ENCODE measurements at regions not wholly inside any gene's neighbourhood (a gene's known extent, or its start where the extent isn't known, plus 50 kb on each side); places are given as distances from the start of the nearest gene placed in this dataset.

GRCh38 chr2:4214444-4215205 lies 511.2 kb downstream of the DCDC2C start:
- TF ChIP-seq CTCF (IDR thresholded peaks at IDR 0.05; ENCODE audit: low read depth, low read length, poor library complexity, severe bottlenecking) (no peak), EZH2phosphoT487 (IDR thresholded peaks at IDR 0.05; ENCODE audit: borderline replicate concordance, low read length) (no peak)
